ENCODE measurements at regions not wholly inside any gene's neighbourhood (a gene's known extent, or its start where the extent isn't known, plus 50 kb on each side); places are given as distances from the start of the nearest gene placed in this dataset.

DNA sequence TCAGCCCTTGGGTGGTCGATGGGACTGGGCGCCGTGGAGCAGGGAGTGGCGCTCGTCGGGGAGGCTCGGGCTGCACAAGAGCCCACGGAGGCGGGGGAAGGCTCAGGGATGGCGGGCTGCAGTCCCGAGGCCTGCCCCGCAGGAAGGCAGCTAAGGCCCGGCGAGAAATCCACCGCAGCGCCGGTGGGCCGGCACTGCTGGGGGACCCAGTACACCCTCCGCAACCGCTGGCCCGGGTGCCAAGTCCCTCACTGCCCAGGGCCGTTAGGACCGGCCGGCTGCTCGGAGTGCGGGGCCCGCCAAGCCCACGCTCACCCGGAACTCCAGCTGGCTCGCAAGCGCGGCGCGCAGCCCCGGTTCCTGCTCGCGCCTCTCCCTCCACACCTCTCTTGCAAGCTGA lies 138.4 kb downstream of the BAMBI start:
- CTCF ChIA-PET = interaction anchor here (0.6 kb wide), 1 partner anchor 184 kb away, joined by 3 read pairs; no protein-coding TSS in a partner anchor
- no peak for TF ChIP-seq ZXDB (tag by site-specific recombination; IDR thresholded peaks at IDR 0.05)
- no peak for TF ChIP-seq YY1 (tag by site-specific recombination; IDR thresholded peaks at IDR 0.05)
- TF ChIP-seq ZNF223 (tag by site-specific recombination; IDR thresholded peaks at IDR 0.05) = no peak
- no peak for TF ChIP-seq ZNF768 (tag by site-specific recombination; IDR thresholded peaks at IDR 0.05)
- TF ChIP-seq, protein P1, sequence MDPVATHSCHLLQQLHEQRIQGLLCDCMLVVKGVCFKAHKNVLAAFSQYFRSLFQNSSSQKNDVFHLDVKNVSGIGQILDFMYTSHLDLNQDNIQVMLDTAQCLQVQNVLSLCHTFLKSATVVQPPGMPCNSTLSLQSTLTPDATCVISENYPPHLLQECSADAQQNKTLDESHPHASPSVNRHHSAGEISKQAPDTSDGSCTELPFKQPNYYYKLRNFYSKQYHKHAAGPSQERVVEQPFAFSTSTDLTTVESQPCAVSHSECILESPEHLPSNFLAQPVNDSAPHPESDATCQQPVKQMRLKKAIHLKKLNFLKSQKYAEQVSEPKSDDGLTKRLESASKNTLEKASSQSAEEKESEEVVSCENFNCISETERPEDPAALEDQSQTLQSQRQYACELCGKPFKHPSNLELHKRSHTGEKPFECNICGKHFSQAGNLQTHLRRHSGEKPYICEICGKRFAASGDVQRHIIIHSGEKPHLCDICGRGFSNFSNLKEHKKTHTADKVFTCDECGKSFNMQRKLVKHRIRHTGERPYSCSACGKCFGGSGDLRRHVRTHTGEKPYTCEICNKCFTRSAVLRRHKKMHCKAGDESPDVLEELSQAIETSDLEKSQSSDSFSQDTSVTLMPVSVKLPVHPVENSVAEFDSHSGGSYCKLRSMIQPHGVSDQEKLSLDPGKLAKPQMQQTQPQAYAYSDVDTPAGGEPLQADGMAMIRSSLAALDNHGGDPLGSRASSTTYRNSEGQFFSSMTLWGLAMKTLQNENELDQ (tag by site-specific recombination; IDR thresholded peaks at IDR 0.05; ENCODE audit: low read depth) = no peak
- TF ChIP-seq, protein P2, sequence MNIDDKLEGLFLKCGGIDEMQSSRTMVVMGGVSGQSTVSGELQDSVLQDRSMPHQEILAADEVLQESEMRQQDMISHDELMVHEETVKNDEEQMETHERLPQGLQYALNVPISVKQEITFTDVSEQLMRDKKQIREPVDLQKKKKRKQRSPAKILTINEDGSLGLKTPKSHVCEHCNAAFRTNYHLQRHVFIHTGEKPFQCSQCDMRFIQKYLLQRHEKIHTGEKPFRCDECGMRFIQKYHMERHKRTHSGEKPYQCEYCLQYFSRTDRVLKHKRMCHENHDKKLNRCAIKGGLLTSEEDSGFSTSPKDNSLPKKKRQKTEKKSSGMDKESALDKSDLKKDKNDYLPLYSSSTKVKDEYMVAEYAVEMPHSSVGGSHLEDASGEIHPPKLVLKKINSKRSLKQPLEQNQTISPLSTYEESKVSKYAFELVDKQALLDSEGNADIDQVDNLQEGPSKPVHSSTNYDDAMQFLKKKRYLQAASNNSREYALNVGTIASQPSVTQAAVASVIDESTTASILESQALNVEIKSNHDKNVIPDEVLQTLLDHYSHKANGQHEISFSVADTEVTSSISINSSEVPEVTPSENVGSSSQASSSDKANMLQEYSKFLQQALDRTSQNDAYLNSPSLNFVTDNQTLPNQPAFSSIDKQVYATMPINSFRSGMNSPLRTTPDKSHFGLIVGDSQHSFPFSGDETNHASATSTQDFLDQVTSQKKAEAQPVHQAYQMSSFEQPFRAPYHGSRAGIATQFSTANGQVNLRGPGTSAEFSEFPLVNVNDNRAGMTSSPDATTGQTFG (tag by site-specific recombination; IDR thresholded peaks at IDR 0.05; ENCODE audit: borderline replicate concordance) = no peak
- TF ChIP-seq, protein P3, sequence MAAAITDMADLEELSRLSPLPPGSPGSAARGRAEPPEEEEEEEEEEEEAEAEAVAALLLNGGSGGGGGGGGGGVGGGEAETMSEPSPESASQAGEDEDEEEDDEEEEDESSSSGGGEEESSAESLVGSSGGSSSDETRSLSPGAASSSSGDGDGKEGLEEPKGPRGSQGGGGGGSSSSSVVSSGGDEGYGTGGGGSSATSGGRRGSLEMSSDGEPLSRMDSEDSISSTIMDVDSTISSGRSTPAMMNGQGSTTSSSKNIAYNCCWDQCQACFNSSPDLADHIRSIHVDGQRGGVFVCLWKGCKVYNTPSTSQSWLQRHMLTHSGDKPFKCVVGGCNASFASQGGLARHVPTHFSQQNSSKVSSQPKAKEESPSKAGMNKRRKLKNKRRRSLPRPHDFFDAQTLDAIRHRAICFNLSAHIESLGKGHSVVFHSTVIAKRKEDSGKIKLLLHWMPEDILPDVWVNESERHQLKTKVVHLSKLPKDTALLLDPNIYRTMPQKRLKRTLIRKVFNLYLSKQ (tag by site-specific recombination; IDR thresholded peaks at IDR 0.05; ENCODE audit: borderline replicate concordance) = no peak
- TF ChIP-seq ZNF23 (tag by site-specific recombination; IDR thresholded peaks at IDR 0.05; ENCODE audit: borderline replicate concordance) = no peak
- TF ChIP-seq, protein P4, sequence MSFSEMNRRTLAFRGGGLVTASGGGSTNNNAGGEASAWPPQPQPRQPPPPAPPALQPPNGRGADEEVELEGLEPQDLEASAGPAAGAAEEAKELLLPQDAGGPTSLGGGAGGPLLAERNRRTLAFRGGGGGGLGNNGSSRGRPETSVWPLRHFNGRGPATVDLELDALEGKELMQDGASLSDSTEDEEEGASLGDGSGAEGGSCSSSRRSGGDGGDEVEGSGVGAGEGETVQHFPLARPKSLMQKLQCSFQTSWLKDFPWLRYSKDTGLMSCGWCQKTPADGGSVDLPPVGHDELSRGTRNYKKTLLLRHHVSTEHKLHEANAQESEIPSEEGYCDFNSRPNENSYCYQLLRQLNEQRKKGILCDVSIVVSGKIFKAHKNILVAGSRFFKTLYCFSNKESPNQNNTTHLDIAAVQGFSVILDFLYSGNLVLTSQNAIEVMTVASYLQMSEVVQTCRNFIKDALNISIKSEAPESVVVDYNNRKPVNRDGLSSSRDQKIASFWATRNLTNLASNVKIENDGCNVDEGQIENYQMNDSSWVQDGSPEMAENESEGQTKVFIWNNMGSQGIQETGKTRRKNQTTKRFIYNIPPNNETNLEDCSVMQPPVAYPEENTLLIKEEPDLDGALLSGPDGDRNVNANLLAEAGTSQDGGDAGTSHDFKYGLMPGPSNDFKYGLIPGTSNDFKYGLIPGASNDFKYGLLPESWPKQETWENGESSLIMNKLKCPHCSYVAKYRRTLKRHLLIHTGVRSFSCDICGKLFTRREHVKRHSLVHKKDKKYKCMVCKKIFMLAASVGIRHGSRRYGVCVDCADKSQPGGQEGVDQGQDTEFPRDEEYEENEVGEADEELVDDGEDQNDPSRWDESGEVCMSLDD (tag by site-specific recombination; IDR thresholded peaks at IDR 0.05) = no peak
- TF ChIP-seq ZNF132 (tag by site-specific recombination; IDR thresholded peaks at IDR 0.05; ENCODE audit: borderline replicate concordance) = no peak
- no peak for TF ChIP-seq ZNF391 (tag by site-specific recombination; IDR thresholded peaks at IDR 0.05; ENCODE audit: borderline replicate concordance, low read depth)
- TF ChIP-seq ZFP41 (tag by site-specific recombination; IDR thresholded peaks at IDR 0.05; ENCODE audit: borderline replicate concordance) = no peak
- TF ChIP-seq, protein P5, sequence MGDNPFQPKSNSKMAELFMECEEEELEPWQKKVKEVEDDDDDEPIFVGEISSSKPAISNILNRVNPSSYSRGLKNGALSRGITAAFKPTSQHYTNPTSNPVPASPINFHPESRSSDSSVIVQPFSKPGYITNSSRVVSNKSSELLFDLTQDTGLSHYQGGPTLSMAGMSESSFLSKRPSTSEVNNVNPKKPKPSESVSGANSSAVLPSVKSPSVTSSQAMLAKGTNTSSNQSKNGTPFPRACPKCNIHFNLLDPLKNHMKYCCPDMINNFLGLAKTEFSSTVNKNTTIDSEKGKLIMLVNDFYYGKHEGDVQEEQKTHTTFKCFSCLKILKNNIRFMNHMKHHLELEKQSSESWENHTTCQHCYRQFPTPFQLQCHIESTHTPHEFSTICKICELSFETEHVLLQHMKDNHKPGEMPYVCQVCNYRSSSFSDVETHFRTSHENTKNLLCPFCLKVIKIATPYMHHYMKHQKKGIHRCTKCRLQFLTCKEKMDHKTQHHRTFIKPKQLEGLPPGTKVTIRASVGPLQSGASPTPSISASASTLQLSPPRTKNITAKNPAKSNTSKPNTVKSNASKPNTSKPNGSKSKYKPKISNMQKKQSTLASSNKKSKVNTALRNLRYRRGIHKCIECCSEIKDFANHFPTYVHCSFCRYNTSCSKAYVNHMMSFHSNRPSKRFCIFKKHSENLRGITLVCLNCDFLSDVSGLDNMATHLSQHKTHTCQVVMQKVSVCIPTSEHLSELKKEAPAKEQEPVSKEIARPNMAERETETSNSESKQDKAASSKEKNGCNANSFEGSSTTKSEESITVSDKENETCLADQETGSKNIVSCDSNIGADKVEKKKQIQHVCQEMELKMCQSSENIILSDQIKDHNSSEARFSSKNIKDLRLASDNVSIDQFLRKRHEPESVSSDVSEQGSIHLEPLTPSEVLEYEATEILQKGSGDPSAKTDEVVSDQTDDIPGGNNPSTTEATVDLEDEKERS (tag by site-specific recombination; IDR thresholded peaks at IDR 0.05) = no peak
- no peak for TF ChIP-seq ZBTB7A (tag by site-specific recombination; IDR thresholded peaks at IDR 0.05; ENCODE audit: low read depth)
- TF ChIP-seq SCRT1 (tag by site-specific recombination; IDR thresholded peaks at IDR 0.05; ENCODE audit: borderline replicate concordance) = no peak
- TF ChIP-seq, protein P6, sequence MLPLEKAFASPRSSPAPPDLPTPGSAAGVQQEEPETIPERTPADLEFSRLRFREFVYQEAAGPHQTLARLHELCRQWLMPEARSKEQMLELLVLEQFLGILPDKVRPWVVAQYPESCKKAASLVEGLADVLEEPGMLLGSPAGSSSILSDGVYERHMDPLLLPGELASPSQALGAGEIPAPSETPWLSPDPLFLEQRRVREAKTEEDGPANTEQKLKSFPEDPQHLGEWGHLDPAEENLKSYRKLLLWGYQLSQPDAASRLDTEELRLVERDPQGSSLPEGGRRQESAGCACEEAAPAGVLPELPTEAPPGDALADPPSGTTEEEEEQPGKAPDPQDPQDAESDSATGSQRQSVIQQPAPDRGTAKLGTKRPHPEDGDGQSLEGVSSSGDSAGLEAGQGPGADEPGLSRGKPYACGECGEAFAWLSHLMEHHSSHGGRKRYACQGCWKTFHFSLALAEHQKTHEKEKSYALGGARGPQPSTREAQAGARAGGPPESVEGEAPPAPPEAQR (tag by site-specific recombination; IDR thresholded peaks at IDR 0.05) = no peak
- no peak for TF ChIP-seq ZBTB21 (tag by site-specific recombination; IDR thresholded peaks at IDR 0.05)
- POLR2A ChIA-PET = no interaction called here
- peaks cover 9% of the 10 kb centered on the region for H3K4me1 ChIP-seq (ENCODE audit: control insufficient read depth, insufficient read depth, low read length)
- H3K27ac ChIP-seq (ENCODE audit: extremely low read depth, low read depth, low read length) = no peak overlapping the region
- H3K4me3 ChIP-seq (ENCODE audit: low read depth, low read length) = no peak overlapping the region
- no peaks in the 10 kb centered on the region for H3K9me3 ChIP-seq (ENCODE audit: control insufficient read depth, insufficient read depth, low read depth, low read length)
- H3K36me3 ChIP-seq (ENCODE audit: control insufficient read depth in 2 of 2, insufficient read depth in 1 of 2, low read length in 2 of 2) = no peaks in the 10 kb centered on the region
